ENCODE measurements at regions not wholly inside any gene's neighbourhood (a gene's known extent, or its start where the extent isn't known, plus 50 kb on each side); places are given as distances from the start of the nearest gene placed in this dataset.
"Not testable (repeated sequence)": the region's sequence is repeated elsewhere in the genome, so short reads cannot be mapped to it uniquely, and the experiment has no call there.

- no peak for DNase-seq
Measured at GRCh38 chr11:34830648-34831047, 85.5 kb downstream of the APIP start.

DNA sequence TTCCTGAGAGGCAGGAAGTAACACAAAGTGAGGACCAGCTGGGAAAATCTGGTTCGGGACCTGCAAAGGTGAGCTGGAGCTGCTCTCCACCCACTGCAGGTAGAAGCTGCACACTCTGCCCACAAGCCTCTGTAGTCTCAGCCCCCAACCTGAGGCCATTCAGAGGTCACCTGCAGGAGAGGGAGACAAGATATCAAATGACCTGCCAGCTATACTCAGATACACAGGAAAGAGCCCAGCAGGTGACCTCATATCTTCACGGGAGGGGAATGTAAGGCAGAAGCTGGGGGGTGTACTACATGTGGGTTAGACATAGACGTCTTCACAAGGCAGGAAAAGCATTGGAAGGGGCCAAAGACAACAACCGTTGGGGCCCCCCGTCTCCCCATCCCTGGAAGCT is 86.1 kb downstream of the APIP start:
- no peak for DNase-seq

- no peak for DNase-seq
Measured at GRCh38 chr11:34827228-34827627, 89.0 kb downstream of the APIP start.

DNA sequence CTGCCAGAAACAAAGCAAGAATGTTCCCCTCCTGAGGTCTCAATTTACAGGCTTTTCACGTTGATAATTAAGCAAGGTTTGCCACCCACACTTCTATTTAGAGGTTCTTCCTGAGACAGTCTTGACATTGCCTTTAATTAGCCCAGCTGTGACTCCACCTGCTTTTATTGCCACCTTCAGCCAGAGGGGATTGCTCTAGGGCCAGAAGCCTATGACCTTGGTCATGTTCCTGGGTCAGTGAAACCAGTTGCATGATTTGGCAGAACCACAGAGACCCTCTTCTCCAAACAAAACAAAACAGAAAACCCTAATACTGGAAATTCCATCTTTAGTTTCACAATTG is 89.8 kb downstream of the APIP start:
- no peak for DNase-seq

DNA sequence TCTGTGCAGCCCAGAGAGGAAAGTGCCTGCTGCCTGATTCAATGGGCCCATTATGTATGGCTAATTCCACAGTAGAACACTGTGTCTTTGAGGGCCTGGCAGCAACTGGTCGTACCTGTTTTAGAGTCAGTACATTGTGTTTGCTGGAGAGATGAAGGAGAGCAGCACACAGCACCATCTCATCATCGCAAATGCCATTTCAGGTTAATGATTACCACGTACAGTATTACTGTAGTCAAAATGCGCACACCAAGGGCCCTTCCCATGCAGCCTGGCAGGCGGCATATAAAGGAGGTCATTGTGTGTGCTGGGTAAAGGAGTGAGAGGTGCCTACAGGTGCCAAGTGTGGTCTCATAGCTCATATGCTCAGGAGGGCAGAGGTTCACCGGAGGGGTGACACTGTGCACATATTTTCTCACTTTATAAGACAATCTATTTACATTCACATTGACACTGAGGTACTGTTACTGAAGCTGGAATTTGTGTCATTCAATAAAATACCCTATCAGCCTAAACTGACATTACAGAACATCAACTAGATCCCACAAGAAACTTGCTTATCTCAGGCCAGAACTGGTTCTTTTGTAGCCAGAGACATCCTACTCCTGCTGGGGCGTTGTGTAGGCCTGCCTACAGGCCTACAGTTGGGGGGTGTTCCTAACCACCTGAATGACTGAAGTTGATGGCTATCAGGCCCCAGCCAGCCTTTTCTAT is 90.4 kb downstream of the APIP start:
- no peak for DNase-seq

DNA sequence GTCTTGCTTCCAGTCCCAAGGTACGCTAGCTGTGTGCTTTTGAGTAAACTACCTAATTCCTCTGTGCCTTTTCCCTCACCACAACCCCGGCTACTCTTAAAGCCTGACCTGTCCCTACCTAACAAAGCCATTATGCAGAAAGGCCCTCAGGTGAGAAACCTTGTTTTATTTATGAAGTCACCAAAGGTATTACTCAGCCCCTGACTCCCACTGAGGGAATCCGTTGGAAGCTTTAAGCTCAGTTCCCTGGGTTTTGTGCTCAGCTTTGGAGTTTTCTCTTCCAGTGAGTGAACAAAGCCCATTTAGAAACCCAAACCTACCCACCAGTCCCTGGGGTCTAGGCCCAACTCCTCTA is 90.9 kb downstream of the APIP start:
- no peak for DNase-seq

- DNase-seq = no peak
Measured at GRCh38 chr11:34824425-34824824, 91.8 kb downstream of the APIP start.

- DNase-seq = no peak
Measured at GRCh38 chr11:34823639-34824038, 92.5 kb downstream of the APIP start.

GRCh38 chr11:34823197-34823596 is 93.0 kb downstream of the APIP start:
- no peak for DNase-seq

DNA sequence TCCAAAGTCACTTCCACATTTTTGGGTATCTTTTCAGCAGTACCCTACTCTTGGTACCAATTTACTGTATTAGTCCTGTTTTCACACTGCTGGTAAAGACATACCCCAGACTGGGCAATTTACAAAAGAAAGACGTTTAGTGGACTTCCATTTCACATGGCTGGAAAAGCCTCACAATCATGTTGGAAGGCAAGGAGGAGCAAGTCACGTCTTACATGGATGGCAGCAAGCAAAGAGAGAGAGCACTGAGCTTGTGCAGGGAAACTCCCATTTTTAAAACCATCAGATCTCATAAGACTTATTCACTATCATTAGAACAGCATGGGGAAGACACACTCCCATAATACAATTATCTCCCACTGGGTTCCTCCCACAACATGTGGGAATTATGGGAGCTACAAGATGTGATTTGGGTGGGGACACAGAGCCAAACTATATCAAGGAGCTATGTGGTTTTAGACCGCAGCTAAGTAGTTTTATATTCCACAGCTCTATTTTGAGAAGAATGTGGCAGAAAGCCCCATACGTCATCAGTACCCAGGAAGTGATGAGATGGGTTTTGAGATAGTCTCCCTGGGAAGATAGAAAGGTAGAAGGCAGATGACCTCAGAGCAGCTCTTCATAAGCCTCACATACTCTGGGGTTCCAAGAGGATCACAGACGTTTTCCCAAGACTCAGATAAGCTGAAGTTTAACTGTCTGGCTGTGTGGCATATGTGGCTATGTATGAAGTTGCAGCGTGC is 96.3 kb downstream of the APIP start:
- no peak for DNase-seq

- not testable (repeated sequence) for DNase-seq
Measured at GRCh38 chr11:34817812-34818211, 98.4 kb downstream of the APIP start.

DNA sequence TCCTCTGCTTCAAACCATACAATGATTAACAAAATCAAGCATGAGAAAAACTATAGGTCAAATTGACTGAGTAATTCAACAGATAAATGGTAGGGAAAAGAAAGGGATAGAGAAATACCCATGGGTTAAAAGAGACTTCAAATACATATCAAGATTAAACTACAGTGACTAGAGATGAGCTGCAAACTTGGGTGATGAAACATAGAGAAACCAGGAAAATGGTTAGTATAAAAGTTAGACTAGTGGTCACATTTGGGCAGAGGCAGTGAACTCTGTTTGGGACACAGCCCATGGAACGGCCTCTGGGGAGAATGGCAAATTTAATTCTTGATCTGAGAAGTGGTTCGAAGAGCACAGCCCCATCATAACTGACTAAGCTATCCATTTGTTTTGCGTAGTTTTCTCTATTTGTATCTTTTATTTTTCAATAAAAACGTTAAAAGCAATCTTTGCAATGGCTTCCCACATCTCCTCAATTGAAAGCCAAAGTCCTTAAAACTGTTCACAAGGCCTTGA is 99.4 kb downstream of the APIP start:
- no peak for DNase-seq

DNA sequence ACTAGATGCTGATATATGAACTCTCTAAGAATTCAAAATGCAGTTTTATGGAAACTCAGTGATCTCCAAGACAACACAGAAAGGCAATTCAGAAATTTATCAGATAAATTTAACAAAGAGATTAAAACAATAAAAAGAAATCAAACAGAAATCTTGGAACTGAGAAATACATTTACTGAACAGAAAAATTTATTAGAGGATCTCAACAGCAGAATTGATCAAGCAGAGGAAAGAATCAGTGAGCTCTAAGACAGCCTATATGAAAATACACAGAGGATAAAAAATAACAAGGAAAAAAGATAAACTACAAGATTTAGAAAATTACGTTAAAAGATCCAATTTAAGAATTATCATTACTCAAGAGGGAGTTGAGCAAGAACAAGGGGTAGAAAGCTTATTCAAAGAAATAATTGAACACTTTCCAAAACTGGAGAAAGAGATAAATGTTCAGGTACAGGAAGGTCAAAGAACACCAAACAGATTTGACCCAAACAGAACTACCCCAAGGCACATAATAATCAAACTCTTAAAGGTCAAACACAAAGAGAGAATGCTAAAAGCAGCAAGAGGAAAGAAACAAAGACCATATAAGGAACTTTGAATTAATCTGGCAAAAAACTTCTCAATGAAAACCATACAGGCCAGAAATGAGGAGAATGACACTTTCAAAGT is 103.1 kb downstream of the APIP start:
- DNase-seq = no peak

DNA sequence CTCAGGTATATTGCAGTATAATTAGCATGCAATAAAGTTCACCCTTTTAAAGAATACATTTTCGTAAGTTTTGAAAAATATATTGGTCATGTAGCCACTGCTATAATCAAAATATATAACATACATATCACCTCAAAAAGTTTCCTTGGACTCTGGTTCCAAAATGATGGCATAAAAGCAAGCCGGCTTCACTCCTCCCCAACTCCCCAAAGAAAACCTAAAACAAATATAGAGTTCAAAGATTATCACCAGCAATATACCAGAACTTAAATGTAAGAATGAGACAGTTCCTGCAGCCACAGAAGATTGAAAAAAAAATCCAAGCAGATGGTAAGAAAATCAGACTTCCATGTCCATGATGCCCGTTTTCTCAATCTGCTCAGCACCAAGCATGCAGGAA is 104.3 kb downstream of the APIP start:
- no peak for DNase-seq

DNA sequence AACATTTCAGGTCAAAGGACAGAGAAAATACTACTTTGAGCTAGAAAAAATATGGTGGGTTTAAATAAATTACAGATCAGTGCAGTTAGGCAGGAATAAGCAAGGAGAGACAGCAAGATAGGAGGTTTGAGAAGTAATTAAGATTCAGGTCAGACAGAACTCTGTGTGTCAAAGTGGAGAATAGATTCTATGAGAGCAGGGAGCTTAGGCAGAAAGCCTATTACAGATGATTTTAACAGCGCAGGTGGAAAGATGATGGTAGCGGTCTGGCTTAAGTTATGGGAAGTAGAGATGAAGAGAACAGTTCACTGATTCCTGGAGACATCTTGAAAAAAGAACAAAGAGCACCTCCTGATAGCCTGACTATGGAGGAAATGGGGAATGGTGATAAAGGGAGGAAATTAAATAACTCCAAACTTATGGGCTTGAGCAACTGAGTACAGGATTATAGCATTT is 106.0 kb downstream of the APIP start:
- DNase-seq = no peak

GRCh38 chr11:34809191-34810106 is 106.7 kb downstream of the APIP start:
- no peak for DNase-seq

GRCh38 chr11:34806875-34807274 is 109.3 kb downstream of the APIP start:
- DNase-seq = no peak

GRCh38 chr11:34805937-34806336 is 110.2 kb downstream of the APIP start:
- no peak for DNase-seq

DNA sequence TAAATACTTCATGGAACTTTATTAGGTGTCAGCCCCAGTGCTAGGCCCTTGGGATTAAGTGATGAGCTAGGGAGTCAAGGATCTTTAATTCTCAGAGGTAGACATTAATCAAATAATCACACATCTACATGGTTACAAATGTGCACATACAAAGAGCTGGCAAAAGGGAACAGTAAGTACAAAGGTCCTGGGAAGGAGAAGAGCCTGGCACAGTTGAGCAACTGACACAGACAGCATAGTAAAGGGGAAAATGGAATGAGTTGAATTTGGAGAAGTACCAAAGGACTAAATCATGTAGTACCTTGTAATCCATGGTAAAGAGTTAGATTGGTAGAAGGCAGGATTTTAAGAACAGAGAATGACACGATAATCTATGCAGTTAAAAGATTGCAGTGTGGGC is 116.3 kb downstream of the APIP start:
- no peak for DNase-seq

- no peak for DNase-seq
Measured at GRCh38 chr11:34798985-34799384, 117.2 kb downstream of the APIP start.

- not testable (repeated sequence) for DNase-seq
Measured at GRCh38 chr11:34797497-34797896, 118.7 kb downstream of the APIP start.

DNA sequence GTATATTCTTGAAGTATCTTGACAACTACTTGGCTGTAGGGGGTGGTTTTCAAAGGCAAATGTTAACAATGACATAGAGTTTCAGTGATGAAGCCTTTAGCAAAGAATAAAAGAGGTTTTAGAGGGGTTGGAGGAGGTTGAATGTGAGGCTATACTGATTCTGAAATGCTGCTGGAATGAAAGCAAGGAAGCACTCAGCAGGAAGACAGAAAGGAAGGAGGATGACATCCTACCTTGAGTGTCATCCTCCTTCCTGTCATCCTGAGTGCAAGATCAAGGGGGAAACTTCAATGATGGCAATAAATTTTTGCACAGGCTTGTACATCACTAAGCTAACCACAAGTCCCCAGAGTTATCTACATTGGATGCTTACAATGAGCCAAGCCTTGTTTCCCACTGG is 120.5 kb downstream of the APIP start:
- no peak for DNase-seq

DNA sequence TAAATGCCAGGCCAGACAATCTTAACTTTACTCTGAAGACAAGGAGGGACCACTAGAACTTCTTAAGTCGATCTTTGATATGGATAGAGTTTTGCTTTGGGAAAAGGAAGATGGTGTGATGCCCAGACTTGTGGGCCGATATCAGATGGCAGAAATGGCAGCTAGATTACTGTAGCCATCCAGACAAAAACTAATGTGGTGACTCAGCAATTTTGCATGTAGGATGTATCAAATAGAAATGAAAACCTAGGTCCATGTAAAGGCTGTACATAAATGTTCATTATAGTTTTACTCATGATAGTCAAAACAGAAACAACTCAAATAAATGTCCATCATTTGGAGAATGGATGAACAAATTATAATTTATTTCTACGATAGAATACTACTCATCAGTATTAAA is 121.5 kb downstream of the APIP start:
- no peak for DNase-seq

Data from NCI-H82 (cell line).